ENCODE measurements at regions not wholly inside any gene's neighbourhood (a gene's known extent, or its start where the extent isn't known, plus 50 kb on each side); places are given as distances from the start of the nearest gene placed in this dataset.

- Histone ChIP-seq H3K27ac (no peak overlapping the region), H3K79me2 (ENCODE audit: low read depth) (no peaks in the 10 kb centered on the region), H3K9me3 (ENCODE audit: low read depth) (no peaks in the 10 kb centered on the region), H3F3A (ENCODE audit: low read depth) (no peaks in the 10 kb centered on the region), H3K9ac (no peak overlapping the region), H2AFZ (replicated peaks) (no peak overlapping the region), H3K4me1 (no peaks in the 10 kb centered on the region), H3K27me3 (no peaks in the 10 kb centered on the region), H4K20me1 (ENCODE audit: low read depth) (no peaks in the 10 kb centered on the region), H3K36me3 (no peaks in the 10 kb centered on the region), H3K4me2 (no peak overlapping the region), H3K4me3 (no peak overlapping the region)
- DNase-seq (ENCODE audit: low spot score), result no peak
- TF ChIP-seq EZH2 (IDR thresholded peaks at IDR 0.05) (no peak), EZH2phosphoT487 (IDR thresholded peaks at IDR 0.05) (no peak), CTCF (IDR thresholded peaks at IDR 0.05) (no peak)
- Mint-ChIP-seq H3K9me3 (peaks cover 2% of the 10 kb centered on the region), H3K4me1 (peaks cover under 1% of the 10 kb centered on the region), H3K27ac (no peak overlapping the region), H3K4me3 (no peak overlapping the region), H3K36me3 (no peaks in the 10 kb centered on the region), H3K27me3 (ENCODE audit: insufficient read depth, low read depth) (peaks cover 4% of the 10 kb centered on the region)
Measured at GRCh38 chr6:140069576-140069975, 695.1 kb upstream of the CITED2 start.

- Histone ChIP-seq H3K4me2 (no peak overlapping the region), H3F3A (ENCODE audit: low read depth) (no peaks in the 10 kb centered on the region), H3K36me3 (no peaks in the 10 kb centered on the region), H3K9ac (no peak overlapping the region), H3K9me3 (ENCODE audit: low read depth) (no peaks in the 10 kb centered on the region), H3K79me2 (ENCODE audit: low read depth) (no peaks in the 10 kb centered on the region), H3K4me3 (no peak overlapping the region), H3K4me1 (no peaks in the 10 kb centered on the region), H3K27me3 (no peaks in the 10 kb centered on the region), H3K27ac (no peak overlapping the region), H2AFZ (replicated peaks) (no peak overlapping the region), H4K20me1 (ENCODE audit: low read depth) (no peaks in the 10 kb centered on the region)
- TF ChIP-seq EZH2 (IDR thresholded peaks at IDR 0.05) (no peak), CTCF (IDR thresholded peaks at IDR 0.05) (no peak), EZH2phosphoT487 (IDR thresholded peaks at IDR 0.05) (no peak)
- H3K9me3 Mint-ChIP-seq, result peaks cover 2% of the 10 kb centered on the region
- H3K36me3 Mint-ChIP-seq, result no peaks in the 10 kb centered on the region
- H3K4me3 Mint-ChIP-seq, result no peak overlapping the region
- no peak for DNase-seq (ENCODE audit: low spot score)
- H3K27ac Mint-ChIP-seq, result no peak overlapping the region
- peaks cover 4% of the 10 kb centered on the region for H3K4me1 Mint-ChIP-seq
- H3K27me3 Mint-ChIP-seq (ENCODE audit: insufficient read depth, low read depth), result peaks cover 4% of the 10 kb centered on the region
Measured at GRCh38 chr6:140068801-140069200, 694.4 kb upstream of the CITED2 start.

GRCh38 chr6:140064366-140064765 is 689.9 kb upstream of the CITED2 start:
- Mint-ChIP-seq H3K27ac (peak overlapping the region; percentile 39), H3K4me1 (peaks cover 18% of the 10 kb centered on the region), H3K4me3 (no peak overlapping the region), H3K9me3 (peaks cover 3% of the 10 kb centered on the region), H3K27me3 (ENCODE audit: insufficient read depth, low read depth) (peaks cover 6% of the 10 kb centered on the region), H3K36me3 (no peaks in the 10 kb centered on the region)
- Histone ChIP-seq H3K36me3 (no peaks in the 10 kb centered on the region), H4K20me1 (ENCODE audit: low read depth) (no peaks in the 10 kb centered on the region), H3K27ac (no peak overlapping the region), H3F3A (ENCODE audit: low read depth) (no peaks in the 10 kb centered on the region), H3K9me3 (ENCODE audit: low read depth) (no peaks in the 10 kb centered on the region), H3K4me3 (no peak overlapping the region), H3K27me3 (no peaks in the 10 kb centered on the region), H3K79me2 (ENCODE audit: low read depth) (no peaks in the 10 kb centered on the region), H2AFZ (replicated peaks) (peak overlapping the region; percentile 60), H3K4me2 (no peak overlapping the region), H3K4me1 (no peaks in the 10 kb centered on the region), H3K9ac (no peak overlapping the region)
- DNase-seq (ENCODE audit: low spot score), result peak; percentile 9
- TF ChIP-seq EZH2phosphoT487 (IDR thresholded peaks at IDR 0.05) (no peak), EZH2 (IDR thresholded peaks at IDR 0.05) (no peak), CTCF (IDR thresholded peaks at IDR 0.05) (no peak)
